ENCODE measurements at regions not wholly inside any gene's neighbourhood (a gene's known extent, or its start where the extent isn't known, plus 50 kb on each side); places are given as distances from the start of the nearest gene placed in this dataset.

DNA sequence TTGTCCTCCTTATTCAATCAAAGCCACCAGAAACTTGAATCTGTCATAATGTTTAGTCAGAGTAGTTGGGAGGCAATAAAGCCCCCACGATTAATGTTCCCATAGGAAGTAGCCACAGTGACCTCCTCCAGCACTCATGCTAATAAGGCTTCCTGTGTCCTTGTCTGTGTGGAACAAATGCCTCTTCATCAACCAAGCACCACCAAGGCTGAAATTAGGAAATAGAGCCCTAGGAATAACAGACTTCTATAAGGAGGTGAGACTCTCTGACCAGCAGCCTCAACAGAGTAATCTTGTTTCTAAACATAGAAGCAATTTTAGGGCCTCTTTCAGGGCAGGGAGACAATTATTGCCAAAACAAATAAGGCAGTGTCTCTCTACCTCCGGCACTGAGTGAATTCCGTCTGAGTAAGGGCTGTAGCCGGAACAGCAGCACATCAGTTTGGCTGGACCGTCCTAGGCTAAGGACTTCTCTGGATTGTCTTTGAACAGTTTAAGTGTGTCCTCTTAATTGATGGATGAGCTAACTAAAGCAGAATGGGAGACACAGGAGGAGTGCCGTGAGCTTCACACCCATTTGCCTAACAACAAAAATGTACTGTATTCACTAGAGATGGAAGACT lies 329.2 kb upstream of the HAND2 start:
- no peak for TF ChIP-seq EZH2phosphoT487 (IDR thresholded peaks at IDR 0.05; ENCODE audit: borderline replicate concordance)
- TF ChIP-seq, protein P1, sequence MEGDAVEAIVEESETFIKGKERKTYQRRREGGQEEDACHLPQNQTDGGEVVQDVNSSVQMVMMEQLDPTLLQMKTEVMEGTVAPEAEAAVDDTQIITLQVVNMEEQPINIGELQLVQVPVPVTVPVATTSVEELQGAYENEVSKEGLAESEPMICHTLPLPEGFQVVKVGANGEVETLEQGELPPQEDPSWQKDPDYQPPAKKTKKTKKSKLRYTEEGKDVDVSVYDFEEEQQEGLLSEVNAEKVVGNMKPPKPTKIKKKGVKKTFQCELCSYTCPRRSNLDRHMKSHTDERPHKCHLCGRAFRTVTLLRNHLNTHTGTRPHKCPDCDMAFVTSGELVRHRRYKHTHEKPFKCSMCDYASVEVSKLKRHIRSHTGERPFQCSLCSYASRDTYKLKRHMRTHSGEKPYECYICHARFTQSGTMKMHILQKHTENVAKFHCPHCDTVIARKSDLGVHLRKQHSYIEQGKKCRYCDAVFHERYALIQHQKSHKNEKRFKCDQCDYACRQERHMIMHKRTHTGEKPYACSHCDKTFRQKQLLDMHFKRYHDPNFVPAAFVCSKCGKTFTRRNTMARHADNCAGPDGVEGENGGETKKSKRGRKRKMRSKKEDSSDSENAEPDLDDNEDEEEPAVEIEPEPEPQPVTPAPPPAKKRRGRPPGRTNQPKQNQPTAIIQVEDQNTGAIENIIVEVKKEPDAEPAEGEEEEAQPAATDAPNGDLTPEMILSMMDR (conservative IDR thresholded peaks at IDR 0.05; ENCODE audit: low read length): no peak

All from Loucy (cell line).